ENCODE measurements at regions not wholly inside any gene's neighbourhood (a gene's known extent, or its start where the extent isn't known, plus 50 kb on each side); places are given as distances from the start of the nearest gene placed in this dataset.
A peak's percentile ranks its signal among the peaks of the same experiment; 100 is the strongest.

DNA sequence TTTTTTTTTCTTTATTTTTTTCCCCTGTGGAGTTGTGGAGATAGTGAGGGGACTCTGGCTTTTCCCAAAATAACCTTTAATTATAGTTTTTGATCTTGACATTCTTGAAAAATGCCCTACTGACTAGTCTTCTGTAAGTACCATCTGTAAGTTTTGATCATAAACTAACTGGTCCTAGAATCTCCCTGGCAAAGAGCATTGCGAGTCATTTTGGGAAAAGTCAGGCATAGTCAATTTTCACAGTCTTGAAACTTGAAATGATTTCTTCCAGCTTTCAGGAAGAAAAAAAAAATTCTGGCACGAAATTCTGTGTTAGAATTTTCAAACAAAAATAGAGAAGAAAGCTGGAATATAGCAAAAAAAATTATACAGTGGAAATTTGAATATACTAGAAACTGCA is 181.2 kb upstream of the SNX7 start:
- DNase-seq (ENCODE audit: low spot score) = no peak

DNA sequence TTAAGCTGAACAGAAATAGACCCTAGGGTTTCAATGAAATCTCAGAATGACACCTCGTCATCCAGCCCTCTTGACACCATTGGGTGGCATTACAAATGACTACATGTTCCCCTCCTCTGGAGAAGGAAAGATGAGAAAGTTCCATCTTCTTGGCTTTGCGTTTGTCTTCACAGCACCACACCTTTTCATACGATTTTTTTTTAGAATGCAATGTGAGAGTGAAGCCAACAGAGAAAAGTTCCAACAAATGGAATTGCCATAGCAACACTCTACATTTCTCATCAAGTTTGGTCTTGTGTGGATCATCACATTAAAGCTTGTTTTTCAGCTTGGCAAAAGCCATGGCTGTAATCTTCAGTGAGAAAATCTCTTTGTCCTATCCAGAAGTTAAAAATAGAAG is 183.4 kb upstream of the SNX7 start:
- no peak for DNase-seq (ENCODE audit: low spot score)

DNA sequence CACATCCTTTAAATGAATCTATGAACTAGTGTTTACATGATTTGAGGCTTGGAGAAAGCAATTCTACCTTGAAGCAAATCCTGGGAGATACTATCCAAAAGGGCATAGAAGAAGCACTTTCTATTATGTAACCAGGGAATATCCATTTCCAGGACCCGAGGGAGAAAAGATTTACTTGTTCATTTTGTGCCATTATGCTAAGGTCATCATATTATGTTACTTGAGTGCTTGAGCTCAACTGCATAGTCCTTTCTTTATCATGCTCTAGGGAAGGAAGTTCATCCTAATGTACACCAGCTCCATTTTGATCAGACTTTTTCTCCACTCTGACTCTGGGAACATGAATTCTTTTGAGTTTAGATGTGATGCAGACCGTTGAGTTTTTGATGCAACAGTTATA is 188.6 kb upstream of the SNX7 start:
- DNase-seq (ENCODE audit: low spot score) = no peak

DNA sequence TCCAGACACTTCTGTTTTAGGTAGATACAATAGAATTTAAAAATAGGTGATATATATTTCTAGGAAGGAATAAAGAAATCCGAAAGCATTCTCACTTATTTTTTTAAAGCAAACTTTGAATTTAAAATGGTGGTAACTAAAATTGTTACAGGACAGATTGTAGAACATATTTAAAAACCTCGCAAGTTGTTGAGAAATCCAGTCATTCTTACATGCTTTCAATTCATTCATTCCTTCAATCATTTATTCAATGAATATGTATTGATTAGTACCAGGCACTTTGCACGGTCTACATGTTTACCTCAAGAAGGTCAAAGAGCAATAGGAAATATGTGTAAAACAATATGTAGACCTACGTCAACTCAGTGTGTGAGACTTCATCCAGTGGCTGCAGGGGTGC is 189.9 kb upstream of the SNX7 start:
- no peak for DNase-seq (ENCODE audit: low spot score)

DNA sequence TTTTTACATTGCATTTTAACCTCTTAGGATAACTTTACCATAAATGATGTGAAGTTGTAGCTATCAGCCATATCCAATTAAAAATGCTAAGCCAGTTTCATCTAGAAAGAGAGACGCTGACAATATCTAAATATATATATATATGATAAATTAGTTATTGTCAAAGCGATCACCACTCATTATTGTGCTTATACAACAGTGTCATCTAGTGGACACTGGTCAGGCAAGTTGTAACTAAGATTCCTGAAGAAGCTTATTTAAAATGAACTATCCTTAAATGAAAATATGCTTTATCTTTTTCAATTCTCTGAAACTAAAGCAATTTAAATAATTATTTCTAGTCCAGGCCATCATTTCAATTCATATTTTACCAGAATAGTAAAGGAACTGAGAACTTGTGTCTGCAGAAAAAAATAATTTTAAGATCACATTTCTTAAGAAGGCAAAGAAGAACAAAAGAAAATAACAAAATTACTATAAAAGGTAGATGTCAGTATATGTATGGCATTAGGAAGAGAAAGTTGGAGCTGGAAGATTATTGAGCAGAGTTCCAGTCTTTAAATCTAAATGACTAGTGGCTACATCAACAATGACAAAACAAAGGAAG is 193.3 kb upstream of the SNX7 start:
- peak; percentile 62 for DNase-seq (ENCODE audit: low spot score)

DNA sequence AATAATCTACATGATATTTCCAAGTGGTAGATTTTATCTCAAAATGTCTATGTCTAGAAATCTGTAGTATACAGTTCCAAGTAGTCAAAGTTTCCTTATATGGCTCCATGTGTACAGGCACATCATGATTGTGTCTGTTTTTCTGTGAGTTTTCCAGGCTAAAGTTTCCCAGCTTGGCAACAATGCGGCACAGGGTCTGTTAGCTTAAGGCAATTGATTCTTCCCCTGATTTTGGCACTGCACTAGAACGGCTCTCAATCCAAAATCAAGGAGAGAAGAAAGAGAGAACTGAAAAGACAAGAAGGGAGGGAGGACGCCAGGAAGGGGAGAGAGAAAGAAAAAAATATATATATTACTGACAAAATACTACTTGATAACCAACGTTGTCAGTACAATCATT is 193.9 kb upstream of the SNX7 start:
- DNase-seq (ENCODE audit: low spot score) = peak; percentile 23

DNA sequence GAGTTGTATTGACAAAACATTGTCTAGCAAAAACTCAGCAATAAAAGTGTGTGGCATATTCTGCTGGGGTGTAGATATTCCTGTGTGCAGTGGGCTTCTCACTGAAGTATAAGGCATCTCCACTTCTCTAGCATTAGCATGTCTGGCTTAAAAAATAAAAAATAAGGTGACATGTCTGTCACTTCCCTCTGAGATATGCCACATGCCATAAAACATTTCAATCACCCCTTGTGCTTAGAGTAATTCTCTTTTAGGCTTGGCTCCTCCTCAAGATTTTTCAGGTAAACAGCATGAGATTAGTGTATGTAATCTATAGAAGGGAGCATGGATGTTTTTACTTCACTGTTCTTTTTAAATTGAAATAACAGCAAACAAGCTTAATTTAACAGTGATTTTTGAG is 194.4 kb upstream of the SNX7 start:
- DNase-seq (ENCODE audit: low spot score) = no peak

DNA sequence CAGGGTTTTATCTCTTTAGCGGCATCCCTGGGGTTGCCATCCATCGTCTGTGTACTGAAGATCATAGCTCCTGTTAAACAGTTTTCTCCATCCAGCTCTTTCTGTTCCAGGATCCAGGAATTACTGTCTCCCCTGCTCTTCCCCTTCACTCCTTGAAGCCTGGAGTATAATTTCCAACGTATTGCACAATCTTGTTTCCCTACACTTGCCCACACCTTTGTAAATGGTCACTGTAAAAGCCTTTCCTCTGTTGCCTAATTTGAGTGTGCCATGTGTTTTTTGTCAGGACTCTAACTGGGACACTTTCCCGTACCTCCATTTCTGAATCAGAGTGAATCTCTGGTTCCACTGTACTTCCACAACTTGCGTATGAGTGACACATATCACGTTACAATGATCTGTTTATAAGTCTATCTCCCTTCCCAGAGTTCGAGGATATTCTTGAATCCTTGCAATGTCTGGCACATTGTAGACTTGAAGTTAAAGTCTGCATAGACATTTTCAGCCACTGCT is 199.6 kb upstream of the SNX7 start:
- DNase-seq (ENCODE audit: low spot score) = no peak

DNA sequence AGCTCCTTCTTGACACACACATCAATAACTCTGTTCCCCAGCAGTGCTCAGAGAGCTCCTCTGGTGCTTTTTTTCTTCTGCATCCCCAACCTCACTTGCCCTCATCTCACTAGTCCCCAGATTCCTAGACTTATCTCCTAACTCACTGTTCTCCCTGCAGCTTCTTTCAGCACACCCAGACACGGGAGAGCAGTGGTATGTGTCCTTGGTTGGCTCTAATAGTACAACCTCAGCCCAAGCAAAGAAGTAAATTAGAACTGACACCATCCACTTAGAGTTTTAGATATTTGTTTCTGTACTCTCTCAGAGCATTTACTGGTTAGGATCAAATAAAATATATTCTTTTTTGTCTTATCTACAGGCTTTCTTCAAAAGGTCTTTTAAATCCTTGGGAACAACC is 201.4 kb upstream of the SNX7 start:
- no peak for DNase-seq (ENCODE audit: low spot score)

DNA sequence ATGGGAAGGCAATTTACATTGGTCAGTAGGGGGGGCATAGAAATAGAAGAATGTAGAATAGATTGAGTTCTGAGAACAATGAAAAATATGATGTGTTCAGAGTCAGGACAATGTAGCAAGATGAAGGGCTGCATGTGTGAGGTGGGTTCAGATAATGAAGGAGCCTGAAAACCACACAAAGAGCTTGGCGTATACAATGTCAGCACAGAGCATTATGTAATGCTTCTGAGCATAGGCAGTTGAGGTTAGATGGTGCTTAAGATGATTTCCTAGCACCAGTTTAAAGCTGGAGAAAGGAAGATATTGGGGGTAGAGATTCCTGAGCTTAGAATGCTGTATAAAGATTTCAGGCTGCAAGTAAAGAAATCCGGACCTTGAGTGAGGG is 202.0 kb upstream of the SNX7 start:
- DNase-seq (ENCODE audit: low spot score) = no peak

DNA sequence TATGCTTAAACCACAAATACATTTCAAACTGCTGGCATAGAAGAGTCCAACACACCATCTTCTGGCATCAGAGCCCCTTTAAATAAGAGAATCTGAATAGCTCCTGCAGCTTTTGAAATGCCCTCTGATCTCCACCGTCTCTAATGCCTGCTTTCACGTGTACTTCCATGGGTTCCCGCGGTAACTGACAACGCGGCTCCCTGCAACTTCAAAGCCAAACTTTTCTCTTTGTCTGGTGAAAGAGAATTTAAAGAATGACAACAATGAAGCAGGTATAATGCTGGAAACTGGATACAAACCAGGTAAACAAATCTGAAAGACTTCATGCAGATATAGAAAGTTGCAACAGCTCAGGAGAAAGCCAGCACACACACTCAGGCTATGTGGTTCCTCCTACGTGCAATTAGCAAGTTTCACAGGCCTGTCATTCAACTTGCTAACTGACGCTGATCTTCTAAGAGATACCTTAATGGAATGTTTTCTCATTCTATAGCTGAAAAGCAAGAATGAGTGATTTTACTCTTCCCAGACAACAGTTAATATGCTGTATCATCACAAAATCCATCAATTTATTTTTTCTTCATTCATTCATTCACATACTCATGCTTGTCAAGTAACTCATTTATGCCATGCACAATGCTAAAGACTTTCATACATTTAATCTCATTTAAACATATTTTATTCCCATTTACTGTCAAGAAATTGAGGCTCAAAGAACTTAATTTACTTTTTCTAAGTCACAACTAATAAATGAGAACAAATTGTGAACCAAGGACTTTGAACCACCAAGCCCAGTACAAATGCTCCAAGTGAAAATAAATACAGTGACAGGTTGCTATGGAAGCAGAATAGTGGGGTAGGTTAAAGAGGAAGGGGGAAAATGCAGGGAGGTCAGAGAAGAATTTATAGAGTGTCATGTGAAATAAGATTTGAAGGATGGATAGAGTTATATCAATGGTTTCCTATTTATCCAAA is 202.7 kb upstream of the SNX7 start:
- DNase-seq (ENCODE audit: low spot score) = no peak

DNA sequence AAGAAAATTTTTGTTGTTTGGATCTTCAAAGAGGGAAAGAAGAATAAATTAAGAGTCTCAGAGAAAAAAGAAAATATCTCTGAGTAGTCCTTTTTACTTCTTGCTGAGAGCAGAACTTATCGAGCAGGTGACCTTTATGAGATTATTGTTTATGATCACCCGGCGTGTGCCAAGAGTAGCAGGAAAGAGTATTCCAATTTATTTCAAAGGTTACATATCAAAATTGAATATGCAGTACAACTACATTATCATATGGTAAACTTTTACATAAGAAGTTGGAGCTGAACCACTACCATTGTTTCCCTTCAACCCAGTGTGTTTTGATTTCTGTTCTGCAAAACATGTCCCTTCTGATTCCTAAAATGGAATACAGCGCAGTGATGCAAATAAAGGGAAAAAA is 204.3 kb upstream of the SNX7 start:
- DNase-seq (ENCODE audit: low spot score) = no peak

DNA sequence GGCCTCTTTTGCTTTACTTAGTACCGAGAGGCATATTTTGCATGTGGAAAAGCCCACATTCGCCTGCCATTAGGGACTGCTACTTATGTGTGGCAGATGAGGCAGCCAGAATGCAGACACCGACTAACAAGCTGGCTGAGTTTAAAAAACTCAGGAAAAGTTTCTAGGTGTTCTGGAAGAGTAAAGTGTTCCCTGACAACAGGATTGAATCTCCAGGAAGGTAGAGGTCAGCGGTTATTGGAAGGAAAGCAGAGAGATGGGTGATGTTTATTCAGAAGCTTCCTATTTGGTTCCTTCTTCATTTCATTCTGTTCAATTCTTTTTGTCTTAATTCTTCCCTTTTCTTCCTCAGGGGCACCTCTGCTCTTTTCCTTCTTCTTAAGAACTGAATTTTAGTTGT is 206.9 kb upstream of the SNX7 start:
- no peak for DNase-seq (ENCODE audit: low spot score)

DNA sequence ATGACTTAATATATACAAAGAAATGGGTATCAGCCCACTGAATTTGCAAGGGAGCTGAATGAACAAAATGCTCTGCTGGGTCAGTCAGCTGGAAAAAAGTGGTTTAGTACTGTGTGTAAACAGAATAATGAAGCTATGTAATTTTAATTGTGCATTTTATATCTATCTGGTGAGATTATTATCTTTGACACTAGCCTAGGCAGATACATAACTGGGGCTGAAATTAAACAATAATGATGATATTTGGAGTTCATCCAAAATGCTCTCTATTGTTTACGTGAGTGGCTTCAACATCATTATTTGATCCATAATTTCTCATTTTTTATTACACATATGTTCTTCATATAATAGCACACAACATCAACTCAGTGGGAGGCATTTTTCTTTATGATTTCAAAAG is 208.5 kb upstream of the SNX7 start:
- DNase-seq (ENCODE audit: low spot score) = no peak

DNA sequence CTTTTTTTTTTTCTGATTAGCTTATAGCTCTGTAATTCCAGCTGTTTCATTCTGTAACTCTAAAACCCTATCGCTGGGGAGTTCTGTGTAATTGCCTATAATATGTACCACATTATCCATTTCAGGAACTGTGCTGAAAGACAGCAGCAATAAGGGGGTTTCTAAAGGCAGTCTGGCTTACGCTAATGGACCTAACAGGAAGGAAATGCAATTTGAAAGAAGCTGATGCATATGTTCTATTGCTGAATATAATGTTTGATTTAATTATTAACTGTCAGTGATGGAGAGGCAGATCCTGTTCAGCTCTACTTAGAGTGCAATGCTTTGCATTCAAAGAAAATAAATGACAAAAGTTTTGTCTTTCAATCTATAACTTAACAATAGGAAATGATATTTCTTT is 209.4 kb upstream of the SNX7 start:
- no peak for DNase-seq (ENCODE audit: low spot score)

DNA sequence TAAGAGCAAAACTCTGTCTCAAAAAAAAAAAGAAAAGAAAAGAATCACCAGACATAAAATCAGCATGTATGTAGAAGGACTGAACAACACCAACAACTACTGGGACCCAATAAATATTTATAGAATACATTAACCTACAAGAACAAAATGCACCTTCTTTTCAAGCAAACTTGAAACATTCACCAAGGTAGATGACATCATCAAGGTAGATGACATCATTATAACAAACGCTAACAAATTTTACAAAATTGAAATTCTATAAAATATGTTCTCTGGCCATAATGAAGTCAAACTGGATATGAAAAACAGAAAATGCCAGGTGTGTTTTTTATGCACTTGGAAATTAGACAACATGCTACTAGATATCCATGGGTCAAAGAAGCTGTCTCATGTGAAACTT is 220.2 kb upstream of the SNX7 start:
- no peak for DNase-seq (ENCODE audit: low spot score)

DNA sequence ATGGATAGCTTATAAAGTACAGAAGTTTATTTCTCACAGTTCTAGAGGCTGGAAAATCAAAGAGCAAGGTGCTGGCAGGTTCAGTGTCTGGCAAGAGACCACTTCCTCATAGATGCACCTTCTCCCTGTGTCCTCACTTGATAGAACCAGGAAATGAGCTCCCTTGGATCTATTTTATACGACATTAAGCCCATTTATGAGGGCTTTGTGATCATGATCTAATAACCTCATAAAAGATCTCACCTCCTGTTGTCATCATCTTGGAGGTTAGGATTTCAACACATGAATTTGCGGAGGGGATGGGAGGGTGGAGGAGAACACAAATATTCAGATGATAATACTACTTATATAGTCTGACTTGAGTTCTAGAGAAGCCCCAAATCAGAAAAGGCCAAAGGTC is 222.1 kb upstream of the SNX7 start:
- DNase-seq (ENCODE audit: low spot score) = no peak

DNA sequence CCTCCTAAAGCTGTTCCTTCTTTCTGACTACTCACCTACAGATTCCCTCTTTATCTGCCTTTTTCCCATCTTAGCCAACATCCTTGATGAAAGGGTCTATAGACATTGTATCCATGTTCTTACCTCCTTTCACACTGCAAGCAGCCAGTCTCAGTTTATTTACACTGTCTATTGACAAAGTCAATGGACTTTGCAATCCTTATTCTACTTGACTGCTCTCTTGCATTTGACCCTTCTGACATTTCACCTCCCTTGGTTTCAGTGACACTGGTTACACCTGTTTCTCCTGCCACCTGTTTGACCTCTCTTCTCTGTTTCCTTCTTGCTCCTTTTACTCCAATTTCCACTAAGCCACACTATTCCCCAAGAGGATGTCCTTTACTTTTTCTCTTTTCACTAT is 224.0 kb upstream of the SNX7 start:
- no peak for DNase-seq (ENCODE audit: low spot score)

DNA sequence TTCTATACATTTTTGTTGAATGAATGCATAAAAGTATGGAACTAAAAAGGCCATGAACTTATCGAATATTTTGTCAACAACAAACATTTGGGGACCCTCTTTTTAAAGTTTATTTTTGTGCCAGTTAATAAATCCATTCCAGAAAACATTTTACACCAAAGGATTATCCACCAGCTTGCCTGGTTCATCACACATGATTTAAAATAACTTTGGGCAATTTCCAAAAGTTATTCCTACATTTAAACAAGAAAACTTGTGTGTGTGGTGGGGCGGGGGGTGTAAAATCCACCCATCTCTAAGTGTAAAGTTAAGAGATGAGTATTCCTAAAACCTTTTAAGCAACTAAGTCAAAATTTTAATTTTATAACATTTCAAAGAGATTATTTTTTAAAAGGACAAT is 224.5 kb upstream of the SNX7 start:
- no peak for DNase-seq (ENCODE audit: low spot score)

DNA sequence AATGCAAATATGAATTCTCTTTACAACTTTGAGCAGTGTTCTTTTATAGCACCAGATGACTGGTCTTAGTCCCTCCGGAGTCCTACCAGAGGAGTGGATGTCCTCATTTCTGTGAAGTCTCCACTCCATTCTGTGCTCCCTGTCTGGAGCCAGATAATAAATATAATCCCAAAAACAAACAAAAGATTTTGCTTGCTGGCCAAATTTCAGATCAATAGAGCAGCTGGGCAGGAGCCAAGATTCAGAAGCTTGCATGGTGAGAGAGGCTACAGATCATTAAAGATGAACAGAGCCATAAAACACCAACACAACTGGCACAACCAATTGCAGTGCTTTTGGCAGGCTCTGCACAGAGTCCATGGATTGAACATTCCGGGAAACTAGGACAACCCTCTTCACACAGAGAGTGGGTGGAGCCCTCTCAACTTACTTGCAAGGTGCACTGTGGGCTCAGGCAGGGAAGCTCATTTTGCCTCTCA is 231.5 kb upstream of the SNX7 start:
- no peak for DNase-seq (ENCODE audit: low spot score)

DNA sequence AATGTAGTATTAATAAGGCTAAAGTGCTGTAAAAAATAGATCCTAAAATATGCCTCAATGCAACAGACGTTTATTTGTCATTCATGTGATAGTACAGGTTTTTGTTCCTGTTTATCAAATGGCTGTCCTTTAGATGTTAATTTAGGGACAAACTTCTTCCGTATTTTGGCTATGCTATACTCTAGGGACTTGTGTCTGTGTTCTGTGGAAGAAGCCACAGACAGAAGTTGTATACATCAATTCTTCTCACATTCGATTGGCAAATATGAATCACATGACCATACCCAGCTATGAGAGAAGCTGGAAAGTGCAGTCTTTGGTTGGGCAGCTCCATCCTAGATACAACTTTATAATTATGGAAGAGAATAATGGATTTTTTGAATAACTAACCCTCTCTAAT is 232.7 kb upstream of the SNX7 start:
- DNase-seq (ENCODE audit: low spot score) = no peak

DNA sequence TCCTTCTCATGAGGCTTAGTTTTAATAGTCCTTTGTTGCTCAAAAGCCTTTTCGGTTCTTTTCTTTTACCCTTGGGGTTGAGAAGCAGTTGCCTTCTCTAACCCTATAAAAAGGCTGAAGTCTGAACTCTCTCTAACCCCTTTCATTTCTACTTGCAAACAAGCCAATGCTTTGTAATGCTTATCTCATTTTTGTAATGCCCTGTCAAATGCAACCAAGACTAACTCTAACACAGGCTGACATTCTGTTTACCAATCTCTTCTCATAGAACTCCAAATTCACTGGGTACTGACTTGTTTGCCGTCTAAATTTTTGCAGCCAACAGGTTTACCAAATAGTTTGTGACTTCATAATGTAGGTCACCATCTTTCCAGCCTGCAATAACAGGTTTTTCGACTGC is 233.9 kb upstream of the SNX7 start:
- no peak for DNase-seq (ENCODE audit: low spot score)

DNA sequence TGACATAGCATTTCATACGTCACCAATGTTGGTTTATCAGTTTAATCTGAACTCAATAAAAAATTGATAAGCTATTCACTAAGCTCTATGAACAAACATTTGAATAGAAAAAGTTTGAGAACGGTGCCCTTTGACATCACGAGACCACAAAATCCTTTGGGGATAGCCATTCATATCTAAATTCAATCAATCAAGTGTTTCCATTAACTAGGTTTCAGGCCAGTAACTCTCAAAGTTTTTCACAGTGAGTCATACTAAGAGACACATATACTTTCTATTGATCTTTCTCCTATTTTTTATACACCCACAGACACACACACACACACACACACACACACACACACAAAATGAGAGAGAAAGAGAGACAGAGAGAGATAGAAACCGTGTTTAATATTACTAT is 235.4 kb upstream of the SNX7 start:
- DNase-seq (ENCODE audit: low spot score) = no peak

Data from umbilical cord (tissue), 1 donor.